Midbrain (tissue), 1 donor: ENCODE measurements at regions not wholly inside any gene's neighbourhood (a gene's known extent, or its start where the extent isn't known, plus 50 kb on each side); places are given as distances from the start of the nearest gene placed in this dataset.
"Not testable (repeated sequence)": the region's sequence is repeated elsewhere in the genome, so short reads cannot be mapped to it uniquely, and the experiment has no call there.

Experiments used
- DNase-seq: peaks from one replicate; lab custom pipeline; 2025; lab: John Stamatoyannopoulos, UW

GRCh38 chr6:91055959-91056358 is 469.1 kb upstream of the MAP3K7 start:
- no peak for DNase-seq

DNA sequence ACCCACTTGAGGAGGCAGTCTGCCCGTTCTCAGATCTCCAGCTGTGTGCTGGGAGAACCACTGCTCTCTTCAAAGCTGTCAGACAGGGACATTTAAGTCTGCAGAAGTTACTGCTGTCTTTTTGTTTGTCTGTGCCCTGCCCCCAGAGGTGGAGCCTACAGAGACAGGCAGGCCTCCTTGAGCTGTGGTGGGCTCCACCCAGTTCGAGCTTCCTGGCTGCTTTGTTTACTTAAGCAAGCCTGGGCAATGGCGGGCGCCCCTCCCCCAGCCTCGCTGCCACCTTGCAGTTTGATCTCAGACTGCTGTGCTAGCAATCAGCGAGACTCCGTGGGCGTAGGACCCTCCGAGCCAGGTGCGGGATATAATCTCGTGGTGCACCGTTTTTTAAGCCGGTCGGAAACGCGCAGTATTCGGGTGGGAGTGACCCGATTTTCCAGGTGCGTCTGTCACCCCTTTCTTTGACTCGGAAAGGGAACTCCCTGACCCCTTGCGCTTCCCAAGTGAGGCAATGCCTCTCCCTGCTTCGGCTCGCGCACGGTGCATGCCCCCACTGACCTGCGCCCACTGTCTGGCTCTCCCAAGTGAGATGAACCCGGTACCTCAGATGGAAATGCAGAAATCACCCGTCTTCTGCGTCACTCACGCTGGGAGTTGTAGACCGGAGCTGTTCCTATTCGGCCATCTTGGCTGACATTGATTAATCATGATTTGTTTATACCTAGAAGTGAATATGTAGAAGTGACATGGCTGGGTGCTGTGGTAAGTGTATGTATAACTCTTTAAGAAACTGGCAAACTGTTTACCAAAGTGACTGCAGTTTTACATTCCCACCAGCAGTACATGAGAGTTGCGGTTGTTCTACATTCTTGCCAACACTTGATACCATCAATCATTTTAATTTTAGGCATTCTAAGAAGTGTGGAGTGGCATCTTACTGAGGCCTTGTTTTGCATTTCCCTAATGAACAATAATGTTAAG is 465.9 kb upstream of the MAP3K7 start:
- DNase-seq, result not testable (repeated sequence)

- no peak for DNase-seq
These were observed 458.3 kb upstream of the MAP3K7 start for GRCh38 chr6:91045161-91045560.

DNA sequence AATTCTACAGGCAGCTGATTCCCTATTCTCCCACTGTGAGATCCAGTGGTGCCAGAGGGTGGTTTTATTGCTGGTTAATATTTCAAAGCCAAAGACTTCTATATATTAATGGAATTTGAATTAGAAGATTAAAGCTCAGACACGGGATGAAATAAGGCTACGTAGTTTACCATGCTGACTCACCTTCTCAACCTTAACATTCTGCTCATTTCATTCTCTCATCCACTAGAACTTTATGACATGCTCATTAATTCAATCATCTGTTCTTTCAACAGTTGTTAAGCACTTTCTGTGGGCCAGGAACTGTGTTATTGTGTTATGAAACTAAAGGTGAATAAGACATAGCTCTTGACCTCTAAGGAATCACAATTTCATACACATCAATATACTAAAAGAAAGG is 456.9 kb upstream of the MAP3K7 start:
- DNase-seq, result no peak

DNA sequence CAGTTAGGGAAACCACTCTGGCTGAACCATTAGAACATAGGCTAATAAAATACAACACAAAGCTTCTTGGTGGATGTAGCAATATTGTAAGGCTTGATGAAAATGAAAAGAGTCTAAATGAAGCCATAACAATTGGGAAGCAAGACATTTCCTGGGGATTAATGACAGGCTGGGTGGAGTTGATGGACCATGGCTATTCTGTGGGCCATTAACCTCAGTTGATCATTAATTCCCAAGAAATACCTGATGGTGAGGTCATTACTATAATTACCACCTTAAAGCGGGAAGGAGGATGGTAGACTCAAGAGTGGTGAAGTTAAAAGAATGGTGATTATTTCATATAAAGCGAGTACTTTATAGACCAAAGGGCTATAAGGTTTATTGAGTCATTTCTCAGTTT is 455.8 kb upstream of the MAP3K7 start:
- DNase-seq, result no peak

DNA sequence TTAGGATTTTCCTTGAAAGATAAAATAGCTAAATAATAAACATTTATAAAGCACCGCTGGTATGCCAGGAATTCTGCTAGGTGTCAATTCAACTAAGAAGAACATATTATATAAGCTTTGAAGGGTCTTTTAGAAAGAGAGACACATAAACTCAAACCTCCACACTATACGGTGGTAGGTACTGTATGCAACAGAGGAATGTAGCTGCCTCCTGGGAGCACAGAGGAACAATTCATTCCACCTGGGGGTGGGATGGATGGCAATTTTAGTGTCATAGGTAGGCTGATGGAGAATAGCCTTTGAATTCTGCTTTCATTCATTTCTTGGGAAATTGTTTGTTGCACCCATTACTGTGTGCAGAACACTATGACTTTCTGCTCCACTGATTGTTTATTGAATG is 447.1 kb upstream of the MAP3K7 start:
- no peak for DNase-seq

GRCh38 chr6:91031581-91031980 is 444.7 kb upstream of the MAP3K7 start:
- DNase-seq, result no peak

- no peak for DNase-seq
These were observed 442.3 kb upstream of the MAP3K7 start for GRCh38 chr6:91029211-91029610.

GRCh38 chr6:91023529-91023928 is 436.7 kb upstream of the MAP3K7 start:
- DNase-seq, result no peak

DNA sequence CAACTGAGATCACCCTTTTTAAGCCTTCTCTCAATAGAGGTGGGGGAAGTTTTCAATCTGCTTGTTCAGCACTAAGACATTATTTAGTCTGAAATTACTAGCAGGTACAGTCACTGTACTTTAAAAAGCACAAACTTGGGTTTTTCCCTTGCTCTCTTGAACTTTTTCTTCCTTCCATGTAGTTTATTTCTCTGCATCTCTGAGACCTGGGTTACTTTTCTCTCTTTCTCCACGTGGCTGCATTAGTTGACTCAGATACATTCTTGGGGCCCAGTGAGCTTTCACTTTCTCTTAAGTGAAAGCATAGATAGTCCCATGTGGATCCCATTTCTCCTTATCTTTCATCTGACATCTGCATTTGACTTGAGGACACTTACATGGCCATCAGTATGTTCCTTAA is 433.9 kb upstream of the MAP3K7 start:
- DNase-seq, result no peak

DNA sequence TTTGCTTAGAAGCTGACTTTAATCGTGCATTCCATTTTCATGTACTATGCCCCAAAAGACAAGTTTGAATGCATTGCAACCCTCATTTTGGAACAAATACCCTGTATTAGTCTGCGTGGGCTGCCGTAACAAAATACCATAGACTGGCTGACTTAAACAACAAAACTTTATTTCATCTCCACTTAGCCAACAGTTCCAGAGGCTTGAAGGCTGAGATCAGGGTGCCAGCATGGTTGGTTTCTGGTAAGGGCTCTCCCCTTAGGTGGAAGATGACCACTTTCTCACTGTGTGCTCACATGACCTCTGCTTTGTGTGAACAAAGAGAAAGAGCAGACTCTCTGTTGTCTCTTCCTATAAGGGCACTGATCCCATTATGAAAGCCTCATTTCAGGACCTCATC is 431.7 kb upstream of the MAP3K7 start:
- no peak for DNase-seq

- DNase-seq, result no peak
These were observed 426.6 kb upstream of the MAP3K7 start for GRCh38 chr6:91013511-91013910.

DNA sequence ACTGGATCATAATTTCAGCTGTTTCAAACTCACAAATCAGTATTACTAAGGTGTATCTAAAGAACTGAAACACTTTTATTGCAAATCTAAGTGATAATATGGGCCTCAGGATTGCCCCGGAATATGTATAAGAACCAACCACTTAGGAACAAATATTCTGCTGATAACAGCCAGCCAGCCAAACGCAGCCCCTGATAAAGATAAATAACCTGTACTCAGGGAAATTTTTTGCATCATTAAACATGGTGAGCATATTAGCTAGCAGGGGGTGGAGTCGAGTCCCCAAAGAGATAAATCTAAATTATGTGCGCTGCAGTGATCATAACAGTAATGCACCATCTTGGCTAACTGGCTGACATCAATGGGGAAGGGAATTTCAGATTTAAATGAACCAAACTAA is 410.2 kb upstream of the MAP3K7 start:
- no peak for DNase-seq

- DNase-seq, result no peak
These were observed 406.9 kb upstream of the MAP3K7 start for GRCh38 chr6:90993770-90994169.

DNA sequence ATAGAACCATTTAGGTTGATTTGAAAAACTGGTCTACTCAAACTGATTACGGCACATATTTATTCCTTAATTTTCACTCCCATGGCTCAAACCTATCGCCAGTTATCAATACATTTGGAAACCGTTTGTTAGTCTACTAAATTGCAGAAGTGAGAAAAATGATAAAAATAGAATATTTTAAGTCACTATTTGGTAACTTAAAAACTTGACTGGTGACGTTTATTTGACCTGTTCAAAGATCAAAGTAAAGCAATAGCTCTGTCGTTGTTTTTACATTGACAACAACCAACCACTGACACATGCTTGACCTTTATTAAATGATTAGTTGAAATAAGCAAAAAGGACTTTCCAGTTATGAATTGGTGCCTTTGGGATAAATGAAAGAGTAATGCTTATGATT is 402.9 kb upstream of the MAP3K7 start:
- DNase-seq, result no peak

DNA sequence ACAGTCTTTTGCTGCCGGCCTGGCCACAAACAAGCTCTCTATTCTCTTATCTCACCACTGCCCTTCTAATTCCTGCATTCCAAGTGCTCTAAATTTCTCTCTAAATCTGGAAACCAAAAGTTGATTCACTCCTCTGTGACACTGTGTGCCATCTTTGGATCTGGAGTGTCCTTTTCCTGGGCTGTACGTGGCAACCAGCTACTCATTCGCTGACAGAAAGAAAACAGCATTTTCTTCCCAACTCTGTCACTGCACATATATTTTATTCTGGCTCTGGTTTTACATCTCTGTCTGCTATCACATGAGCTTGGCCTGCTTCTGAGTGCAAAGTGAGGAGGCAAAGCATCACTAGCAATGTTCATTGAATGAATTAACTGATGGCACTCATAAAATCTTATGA is 397.2 kb upstream of the MAP3K7 start:
- DNase-seq, result no peak

GRCh38 chr6:90983462-90983861 is 396.6 kb upstream of the MAP3K7 start:
- DNase-seq, result no peak

DNA sequence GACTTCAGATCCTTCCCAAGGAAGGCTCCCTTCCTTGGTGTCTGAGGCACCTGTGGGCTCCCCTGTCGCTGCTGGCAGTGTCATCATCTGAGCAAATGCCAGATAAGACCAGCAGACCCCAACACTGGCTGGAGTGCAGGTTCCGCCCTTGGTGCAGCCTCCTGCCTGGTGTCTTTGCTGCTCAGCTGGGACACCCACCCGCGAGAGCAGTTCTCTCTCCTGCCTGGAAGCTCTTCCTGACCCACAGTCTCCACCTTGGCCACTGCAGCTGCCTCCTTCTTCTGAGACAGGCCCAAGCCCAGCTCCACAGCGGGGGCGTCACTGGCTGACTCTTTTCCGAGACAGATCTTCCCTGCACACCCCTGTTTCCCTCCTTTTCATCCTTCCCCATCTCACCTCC is 395.7 kb upstream of the MAP3K7 start:
- no peak for DNase-seq

- DNase-seq, result no peak
These were observed 395.2 kb upstream of the MAP3K7 start for GRCh38 chr6:90982051-90982450.

DNA sequence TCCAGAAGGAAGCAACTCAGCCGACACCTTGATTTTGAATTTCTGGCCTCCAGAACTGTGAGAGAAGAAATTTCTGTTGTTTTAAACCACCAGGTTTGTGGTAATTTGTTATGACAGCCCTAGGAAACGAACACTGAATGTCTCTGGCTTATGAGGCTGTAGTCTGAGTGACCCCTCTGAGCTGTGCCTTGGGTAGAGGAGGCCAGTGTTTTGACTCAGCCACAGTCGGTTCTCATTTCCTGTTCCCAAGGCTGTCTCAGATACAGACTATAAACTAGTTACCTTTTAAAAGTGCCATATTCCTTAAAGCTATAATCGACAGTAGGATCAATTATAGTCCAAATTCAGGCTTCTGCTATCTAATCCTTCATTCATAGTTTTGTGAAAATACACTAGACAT is 391.2 kb upstream of the MAP3K7 start:
- no peak for DNase-seq

GRCh38 chr6:90977513-90977912 is 390.6 kb upstream of the MAP3K7 start:
- no peak for DNase-seq

DNA sequence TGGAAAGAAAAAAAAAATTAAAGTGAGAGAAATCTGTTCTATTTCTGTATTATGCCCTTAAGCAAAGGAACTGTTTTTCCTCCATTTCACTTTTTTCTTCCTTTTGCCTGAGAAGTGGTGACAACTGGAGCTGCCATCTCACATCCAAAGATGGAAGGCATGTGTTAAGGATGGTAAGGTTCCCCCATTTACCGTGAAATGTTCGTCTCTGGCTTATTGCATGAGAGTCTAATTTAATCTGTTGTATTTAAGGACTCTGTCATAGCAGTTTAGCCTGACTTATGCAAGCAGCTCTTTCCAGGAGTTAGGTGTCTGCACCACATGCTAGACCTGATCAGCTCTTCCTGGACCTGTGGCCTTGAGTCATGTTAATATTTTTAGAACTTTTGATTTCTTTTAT is 389.5 kb upstream of the MAP3K7 start:
- no peak for DNase-seq

DNA sequence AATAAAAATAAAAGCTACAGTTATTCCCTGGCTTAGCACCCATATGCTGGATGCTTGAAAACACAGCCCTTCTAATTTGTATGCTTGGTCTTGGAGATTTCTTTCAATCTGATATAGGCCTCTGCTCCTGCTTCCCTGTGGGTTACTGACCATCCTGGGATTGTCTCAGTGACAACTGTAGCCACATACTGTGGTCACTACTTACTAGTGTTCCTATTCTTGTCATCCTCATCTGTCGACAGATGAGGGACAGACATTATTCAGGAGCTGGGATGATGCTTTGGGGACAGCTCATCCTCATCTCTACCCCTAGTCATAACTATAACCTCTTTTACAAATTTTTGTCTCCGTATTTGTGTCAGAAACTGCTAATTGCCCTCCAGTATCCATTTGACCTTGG is 388.9 kb upstream of the MAP3K7 start:
- DNase-seq, result no peak

DNA sequence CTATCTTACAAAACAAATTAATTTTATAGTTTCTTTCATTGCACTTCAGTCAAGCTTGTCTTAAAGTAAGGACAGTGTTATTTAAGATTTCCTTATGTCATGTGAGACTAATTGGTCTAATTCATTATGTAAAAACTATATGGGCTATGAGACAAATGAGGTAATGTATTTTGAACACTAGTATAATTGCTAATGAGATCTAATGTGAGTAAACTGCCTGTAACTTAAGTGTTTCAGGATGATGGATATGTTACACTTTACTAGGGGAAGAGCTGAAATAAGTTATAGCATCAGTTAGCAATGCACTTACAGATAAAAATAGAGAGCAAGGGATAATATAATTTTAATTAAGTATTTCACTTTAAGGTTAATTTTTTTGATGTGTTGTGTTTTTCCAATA is 386.3 kb upstream of the MAP3K7 start:
- no peak for DNase-seq
